Iris pigment epithelial cell (primary cell): ENCODE measurements at regions not wholly inside any gene's neighbourhood (a gene's known extent, or its start where the extent isn't known, plus 50 kb on each side); places are given as distances from the start of the nearest gene placed in this dataset.

Source experiments
- DNase-seq: peaks from one replicate; pipeline ENCODE4 v3.0.0-alpha.2; 2011; ENCODE audit warnings: low read depth

DNA sequence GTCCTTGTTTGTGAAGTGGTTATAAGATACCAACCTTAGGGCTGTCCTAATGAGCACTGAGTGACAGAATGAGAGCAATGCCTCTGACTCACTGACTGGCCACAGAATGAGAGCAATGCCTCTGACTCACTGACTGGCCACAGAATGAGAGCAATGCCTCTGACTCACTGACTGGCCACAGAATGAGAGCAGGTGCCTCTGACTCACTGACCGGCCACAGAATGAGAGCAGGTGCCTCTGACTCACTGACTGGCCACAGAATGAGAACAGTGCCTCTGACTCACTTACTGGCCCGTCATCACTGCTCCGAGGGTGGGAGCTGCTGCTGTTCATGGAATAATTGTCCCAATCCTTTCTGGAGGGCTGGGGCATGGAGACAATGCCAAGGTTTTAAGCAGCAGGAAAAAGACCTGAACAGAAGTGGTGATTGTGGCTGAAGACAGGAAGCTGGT lies 265.2 kb upstream of the PPP2R2D start:
- peak; percentile 11 for DNase-seq

DNA sequence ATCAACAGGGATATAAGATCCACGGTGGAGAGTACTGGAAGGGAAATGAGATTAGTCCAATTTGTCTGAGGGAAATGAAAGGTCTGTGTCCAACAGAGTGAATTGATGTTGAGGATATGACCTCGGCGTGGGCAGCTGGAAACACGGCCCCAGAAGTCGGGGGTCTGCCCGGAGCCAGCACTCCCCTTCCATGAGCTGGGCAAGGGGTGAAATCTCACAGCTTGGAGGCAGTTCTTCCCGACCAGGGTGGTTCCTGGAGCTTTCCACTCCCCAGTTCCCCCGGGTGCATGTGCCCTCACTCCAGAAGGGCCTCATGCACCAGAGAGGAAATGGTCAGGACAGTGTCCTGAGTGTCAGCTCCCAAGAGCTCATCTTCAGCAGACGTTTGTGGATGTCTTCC lies 264.7 kb upstream of the PPP2R2D start:
- DNase-seq, result no peak

DNA sequence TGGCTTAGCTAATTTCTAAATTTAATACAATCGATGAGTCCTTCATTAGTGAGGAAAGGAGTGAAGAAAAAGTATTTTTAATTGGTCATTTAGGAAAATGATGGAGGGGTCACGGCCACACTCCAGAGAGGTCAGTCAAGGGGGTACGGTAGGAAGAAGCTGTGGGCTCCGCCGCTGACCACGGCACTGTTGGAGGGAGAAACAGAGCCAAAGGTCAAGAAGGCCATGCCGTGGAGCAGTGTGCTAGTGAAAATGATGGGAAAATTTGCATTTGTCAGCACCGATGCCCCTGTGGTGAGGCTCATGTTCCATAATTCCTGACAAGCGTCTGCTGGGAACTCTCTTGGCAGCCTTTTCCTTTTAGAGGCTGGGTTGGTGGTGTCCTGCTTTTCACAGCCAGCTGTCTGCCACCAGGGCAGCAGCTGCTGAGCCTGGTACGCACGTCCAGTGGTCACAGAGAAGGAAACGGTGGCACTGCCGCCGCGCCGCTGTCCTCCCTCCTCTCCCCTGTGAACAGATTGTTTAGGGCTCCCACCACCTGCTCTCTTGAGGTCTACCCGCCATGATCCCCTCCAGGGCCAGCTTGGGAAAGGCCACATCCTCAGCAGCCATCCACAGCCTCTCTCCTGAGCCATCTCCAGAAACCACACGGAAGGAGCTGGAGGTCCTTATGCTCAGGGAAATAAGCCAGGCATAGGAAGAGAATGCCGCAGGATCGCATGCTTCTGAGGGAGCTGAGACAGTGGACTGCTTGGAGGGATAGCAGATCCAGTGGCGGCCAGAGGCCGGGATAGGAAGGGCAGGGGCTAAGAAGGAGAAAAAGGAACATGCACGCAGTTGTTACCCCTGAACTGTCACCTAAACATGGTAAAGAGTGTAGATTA lies 263.7 kb upstream of the PPP2R2D start:
- no peak for DNase-seq

DNA sequence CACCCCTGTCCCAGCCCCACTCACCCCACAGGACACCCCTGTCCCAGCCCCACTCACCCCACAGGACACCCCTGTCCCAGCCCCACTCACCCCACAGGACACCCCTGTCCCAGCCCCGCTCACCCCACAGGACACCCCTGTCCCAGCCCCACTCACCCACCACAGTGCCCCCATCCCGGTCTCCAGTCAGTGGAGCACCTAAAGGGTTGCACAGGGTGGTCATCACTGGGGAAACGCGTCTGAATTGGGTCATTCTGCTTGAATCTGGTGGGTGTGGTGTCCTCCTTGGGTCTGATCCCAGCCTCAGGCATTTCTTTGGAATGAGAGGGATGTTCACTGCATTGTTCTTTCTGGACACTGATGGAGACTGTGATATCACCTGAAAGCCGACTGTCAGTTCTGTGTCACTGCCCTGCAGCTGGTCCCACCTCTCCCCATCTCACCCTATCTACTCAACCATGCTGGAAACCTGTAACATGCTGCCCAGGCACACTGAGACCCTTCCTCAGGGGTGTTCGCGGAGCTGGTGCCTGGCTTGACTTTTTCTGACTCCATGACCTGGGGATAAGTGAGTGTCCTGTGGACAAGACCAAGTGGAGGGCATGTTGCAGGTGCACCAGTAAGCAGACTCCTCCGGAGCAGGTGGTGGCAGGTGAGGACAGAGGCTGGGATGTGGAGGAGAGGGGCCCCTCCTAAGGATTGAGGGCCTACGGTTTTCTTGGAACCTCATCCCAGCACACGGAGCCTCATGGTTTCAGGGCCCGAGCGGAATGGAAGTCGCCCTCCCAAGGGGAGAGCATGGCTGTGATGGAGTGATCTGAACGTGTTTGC lies 262.5 kb upstream of the PPP2R2D start:
- DNase-seq, result no peak

DNA sequence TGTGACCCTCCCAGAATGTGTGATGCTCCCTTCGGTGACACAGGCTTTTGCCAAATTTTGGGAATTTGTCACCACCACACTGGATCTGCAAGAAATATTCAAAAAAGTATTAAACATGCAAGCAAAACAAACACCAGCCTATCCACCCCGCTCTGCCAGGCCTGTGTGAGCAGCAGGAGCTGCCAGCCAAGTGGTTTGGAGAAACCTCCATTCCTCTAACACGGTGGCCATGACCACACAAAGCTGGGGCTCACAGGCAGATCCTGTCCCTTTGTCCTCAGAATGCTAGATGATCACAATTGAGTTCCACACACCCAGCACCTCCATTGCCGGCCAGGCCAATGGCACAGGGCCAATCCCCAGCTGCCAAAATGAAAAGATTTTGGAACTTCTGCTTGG lies 261.9 kb upstream of the PPP2R2D start:
- no peak for DNase-seq

DNA sequence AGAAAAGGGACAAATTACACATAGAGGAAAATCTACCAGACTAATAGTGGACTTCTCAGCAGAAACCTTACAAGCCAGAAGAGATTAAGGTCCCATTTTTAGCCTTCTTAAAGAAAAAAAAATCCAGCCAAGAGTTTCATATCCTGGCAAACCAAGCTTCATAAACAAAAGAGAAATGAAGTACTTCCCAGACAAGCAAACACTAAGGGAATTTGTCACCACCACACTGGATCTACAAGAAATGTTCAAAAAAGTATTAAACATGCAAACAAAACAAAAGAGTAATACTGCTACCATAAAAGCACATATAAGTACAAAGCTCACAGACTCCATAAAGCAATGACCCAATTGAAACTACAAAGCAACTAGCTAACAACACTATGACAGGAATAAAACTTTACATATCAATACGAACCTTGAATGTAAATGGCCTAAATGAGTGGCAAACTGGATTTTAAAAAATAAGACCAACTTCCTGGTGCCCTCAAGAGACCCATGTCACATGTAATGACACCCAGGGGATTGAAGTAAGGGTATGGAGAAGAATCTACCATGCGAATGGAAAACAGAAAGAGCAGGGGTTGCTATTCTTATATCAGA lies 260.7 kb upstream of the PPP2R2D start:
- no peak for DNase-seq

DNA sequence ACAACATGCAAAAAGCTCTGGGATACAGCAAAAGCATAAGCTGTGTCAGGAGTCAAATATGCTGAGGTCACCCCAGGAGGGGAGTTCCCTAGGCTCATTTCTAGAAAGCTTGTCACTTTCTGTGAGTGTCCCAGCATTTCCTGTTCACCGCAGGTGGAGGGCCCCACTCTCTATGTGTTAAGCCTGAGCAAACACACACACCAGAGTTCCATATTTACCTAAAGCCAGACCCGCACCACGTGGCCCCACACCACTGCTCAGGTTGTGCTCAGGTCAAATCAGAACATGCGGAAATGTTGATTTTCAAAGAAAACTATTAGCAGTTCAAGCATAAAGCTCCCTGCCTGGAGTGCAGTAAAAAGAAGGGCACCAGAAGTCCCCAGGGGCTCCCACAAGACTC lies 259.6 kb upstream of the PPP2R2D start:
- DNase-seq, result no peak

DNA sequence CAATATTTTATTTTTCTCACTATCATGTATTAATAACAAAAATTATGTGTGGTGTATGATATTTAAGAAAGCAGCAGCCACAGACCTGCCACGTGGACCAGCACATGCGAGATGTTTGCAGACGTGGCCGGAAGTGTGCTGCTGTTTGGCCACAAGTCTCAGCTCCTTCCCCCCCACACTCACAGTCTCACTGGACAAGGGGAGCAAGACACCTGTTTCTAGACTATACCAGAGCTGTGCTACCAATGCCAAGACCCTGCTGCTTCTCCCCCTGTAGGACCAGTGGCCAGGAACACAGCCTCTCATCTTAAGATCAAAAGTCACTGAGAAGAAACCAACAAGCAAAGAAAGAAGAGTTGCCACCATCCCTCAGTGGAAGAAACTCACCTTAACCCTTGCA lies 258.9 kb upstream of the PPP2R2D start:
- DNase-seq, result no peak

DNA sequence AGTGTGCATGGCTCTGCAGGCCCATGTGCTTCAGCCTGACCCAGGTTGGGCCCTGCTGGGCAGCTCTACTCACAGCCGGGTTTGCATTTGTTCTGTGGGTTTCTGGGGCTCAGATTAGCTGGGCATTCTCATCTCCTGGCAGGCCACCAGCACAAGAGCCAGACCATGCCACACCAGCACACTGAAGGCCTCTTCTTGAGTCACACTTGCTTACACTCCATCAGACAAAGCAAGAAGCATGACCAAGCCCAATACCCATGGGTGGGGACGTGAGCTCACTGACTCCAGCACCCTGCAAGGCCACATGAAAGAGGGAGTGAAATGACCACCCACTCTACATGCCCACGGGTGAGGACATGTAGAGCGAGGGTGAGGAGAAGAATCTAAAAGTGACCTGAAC lies 257.8 kb upstream of the PPP2R2D start:
- no peak for DNase-seq

DNA sequence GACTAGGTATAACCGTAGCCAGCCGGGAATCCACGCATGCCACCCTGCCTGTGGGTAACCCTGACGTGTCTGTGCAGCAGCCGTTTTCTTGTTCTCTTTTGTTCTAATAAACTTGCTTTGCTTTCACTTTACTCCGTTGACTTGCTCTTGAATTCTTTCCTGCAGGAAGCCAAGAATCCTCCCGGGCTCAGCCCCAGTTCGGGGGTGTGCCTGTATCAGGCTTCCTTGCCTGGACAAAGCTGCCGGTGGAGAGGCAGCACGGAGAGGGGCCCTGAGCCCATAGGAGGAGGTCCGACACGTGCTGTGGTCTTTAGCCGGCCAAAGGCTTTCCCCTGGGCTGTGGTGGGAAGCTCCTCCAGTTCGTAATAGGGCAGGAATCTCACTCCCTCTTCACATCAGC lies 256.5 kb upstream of the PPP2R2D start:
- DNase-seq, result no peak

DNA sequence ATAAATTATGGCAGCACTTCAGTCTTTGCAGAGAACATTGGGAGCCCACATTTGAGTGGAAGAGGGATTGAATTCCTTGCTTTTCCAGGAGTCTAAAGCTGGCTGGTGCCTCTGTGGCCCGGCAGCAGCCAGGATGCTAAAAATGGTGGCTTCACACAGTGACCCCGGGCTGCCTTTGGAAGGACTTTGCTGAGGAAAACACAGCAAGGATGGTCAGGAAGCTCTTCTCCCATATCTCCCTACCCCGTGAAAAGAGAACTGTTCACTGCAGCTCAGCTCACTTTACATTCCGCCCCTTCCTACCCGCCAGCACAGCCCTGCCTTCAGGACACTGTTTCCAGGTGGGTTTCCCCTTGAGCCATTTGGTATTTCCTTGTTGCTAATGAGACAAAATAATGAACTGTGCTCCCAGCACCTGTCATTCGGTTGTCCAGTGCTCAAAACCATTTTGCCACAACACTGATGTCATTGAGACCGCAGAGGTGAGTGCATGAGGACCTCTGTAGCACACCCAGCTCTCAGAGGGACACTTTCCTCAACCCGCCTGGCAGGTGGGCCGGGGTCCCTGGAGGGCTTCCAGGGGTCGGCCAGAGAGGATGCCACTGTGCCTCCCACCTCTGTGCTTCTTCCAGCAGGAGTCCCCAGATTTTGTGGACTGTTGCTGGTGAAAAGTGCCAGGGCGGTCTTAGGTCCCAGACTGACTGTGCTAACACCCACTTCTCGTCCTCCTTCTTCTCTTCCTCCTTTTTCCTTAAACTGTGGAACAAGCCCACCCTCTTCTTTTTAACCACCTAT lies 255.7 kb upstream of the PPP2R2D start:
- no peak for DNase-seq

DNA sequence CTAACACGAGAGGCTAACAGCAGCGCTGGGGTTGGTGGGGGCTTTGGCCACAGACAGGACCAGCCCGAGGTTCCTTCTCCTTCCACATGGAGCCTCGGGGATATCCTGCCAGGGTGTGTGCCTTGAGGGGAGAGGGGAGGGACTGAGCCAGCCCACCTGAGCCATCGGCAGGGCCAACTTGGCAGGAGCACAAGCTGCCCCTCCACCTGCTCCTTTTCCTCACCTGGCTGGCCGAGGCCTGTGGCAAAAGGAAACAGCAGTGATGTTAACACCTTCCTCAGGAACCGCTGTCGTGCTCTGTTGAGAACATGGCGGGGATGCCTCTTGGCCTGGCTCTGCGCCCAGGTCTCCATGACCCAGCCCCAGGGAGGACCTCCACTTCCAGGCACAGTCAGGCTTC lies 255.1 kb upstream of the PPP2R2D start:
- DNase-seq, result no peak

DNA sequence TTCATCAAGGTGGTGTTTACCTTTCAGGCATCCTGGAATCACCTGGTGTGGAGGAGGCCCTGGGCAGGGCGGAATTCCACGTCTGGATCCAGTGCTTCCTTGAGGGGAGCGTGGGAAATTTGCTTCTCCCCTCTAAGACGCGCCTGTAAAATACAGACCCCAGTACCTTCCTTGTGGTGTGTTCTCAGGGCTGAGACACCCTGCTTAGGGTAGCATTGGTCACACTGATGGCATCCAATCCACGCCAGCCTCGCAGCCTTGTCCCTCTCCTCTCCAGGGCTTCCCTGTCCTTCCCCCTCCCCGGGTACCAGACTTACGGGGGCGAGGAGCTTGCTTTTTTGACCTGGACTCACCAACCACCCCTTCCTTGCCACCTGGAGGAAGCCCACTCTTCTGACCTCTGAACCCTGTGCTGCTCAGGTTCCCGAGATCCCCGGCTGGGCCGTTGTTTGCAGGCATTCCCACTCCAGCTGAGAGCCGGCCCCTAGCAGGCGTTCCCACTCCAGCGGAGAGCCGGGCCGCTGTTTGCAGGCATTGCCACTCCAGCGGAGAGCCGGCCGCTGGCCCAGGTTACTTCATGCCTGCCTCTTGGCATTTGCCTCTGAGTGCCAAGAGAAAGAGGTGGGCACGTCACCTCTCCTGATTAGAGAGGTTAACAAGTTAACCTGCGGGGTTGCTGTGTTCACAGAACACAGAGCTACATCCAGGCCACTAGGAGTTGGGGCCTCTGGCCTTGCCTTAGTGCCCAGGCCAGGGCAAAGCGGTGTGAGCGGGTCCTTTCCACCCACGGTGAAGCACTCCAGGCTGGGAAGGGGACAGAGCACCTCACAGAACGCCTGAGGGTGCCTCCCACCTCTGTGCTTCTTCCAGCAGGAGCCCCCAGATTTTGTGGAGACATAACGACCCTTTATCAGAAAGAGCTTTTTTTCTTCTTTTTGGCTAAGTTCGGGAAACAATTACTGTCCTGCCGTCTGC lies 254.0 kb upstream of the PPP2R2D start:
- no peak for DNase-seq

DNA sequence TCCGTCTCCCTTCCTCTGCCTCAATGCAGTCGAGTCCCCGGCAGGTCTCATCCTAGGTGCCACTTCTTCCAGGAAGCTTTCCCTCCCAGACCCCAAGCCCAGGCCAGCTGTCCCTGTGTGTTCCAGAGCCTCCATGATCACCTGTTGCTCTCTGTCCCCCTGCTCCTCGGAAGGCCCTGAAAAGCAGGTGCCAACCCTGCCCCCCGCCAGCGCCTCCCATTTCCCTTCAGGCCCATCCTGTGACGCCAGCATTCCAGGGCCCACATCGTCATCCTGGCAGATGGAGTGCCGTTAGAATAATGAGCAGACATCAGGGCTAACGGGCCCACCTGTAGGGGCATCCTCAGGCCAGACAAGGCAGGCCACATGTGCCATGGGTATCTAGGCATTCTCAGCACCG lies 253.0 kb upstream of the PPP2R2D start:
- no peak for DNase-seq

DNA sequence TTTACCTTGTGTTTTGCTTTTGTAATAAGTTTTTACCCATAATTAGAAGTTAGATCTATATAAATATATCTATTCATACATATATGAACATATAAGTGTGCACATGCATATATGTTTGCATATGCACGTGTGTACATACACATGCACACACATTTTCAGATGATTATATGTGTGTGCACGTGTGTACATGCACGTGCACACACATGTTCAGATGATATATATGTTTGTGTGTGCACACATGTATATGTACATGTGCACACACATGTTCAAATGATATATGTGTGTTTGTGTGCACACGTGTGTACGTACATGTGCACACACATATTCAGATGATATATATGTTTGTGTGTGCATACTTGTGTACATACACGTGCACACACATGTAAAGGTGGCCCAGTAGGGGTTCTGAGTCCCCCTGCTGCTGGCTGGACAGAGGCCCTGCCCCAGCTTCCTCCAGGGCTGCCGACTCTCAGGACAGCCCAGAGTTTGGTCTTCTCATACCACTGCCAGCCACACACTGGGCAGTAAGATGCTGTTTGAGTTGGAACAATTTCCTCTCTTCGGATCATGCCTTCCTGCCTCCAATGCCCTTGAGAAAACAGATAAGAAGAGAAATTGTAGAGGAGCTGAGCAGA lies 252.3 kb upstream of the PPP2R2D start:
- no peak for DNase-seq

DNA sequence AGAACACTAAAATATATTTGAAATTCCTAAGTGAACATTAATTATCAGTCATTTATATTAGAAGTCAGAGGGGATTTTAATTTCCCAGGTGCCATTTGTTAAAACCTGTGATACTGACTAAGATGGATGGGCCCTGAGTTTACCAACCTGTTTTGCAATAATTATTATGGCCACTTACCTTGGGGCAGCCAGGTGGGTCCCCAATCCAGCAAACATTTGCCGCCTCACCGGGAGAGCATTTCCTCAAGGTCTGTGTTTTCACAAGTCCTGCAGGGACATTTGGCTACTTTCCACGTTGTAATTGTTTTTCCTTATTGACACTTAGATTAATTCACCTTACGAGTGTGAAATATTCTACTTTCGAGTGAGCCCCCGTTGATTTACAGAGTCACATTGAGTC lies 251.2 kb upstream of the PPP2R2D start:
- no peak for DNase-seq

DNA sequence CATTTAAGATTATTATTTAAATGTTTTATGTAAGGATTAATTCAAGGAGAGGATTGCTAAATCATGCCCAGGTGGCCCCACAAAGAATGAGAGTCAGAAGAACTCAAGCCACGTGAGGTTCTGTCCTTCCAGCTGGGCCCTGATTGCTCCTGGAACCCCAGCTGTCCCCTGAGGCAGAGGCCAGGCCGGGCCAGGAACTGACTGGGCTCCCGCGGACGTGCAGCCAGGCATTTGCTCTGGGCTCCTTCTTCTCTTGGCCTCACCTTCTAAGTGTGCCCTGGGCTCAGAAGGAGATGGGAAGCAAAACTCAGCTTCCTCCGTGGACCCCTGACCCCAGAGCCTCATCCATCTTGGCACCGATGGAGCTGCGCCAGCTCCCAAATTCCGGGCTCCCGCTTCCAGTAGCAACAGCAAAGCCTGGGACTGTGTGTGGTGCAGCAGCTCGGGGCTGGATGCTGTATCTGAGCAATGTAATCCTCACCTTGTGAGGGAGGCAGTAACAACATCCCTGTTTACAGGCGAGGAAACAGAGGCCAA lies 250.6 kb upstream of the PPP2R2D start:
- DNase-seq, result no peak

DNA sequence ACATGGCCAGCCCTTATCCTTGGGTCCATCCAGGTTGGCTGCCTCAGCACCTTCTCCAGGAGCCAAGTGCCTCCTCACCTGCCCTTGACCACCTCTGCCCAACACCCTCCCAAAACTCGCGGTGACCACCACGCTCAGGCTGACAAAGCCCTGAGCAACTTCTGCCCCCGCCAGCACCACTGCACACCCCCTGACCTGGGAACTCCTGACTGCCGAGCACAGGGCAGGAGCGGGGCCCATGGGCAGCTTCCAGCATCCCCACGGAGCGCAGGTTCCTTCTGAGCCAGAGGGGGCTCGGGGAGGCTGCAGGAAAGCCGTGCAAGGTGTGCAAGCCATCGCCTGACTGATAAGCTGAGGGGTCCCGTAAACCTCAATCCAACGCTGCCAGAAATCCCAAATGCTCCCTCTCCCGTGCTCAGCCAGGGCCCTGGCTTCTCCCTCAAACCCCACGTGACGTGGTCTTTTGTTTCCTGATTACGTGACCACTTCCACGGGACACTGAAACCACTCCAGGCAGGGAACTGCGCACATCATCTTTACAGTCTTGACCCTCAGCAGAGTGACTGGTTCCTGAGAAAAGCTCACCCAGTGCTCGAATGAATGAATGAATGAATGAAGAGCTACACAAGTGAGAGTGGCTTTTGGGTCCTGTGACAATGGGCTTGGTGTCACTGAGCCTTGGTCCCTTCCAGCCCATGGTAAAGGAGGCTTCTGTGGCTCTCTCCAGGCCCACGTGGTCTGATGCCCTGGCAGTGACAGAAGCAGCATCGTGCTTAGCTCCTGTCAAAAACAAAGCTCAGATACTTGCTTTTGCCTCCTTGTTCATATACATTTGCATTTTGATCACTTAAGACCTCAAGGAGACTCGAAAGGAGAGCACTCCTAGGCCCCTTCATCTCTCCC lies 249.8 kb upstream of the PPP2R2D start:
- no peak for DNase-seq
